OCI-LY7 (cell line): ENCODE measurements at regions not wholly inside any gene's neighbourhood (a gene's known extent, or its start where the extent isn't known, plus 50 kb on each side); places are given as distances from the start of the nearest gene placed in this dataset.

Experiments
- BruUV-seq: library from RNA; stranded (reverse); fragments of 400-500 nt; replicated peaks from 2 replicates; lab custom pipeline; 2021; lab: Mats Ljungman, UMichigan
- CTCF ChIA-PET: fragments of 300-600 bp; sonication (Branson Sonifier 250); formaldehyde crosslinking; loops from one replicate; lab custom pipeline; 2022; ENCODE audit warnings: antibody characterized with exemption; ENCODE audit not compliant: unreplicated experiment; lab: Charles Lee
- POLR2A ChIA-PET: fragments of 300-600 bp; sonication (Branson Sonifier 250); formaldehyde crosslinking; loops from one replicate; lab custom pipeline; 2022; ENCODE audit warnings: antibody characterized with exemption; lab: Charles Lee
- DNase-seq: peaks from one replicate; pipeline ENCODE4 v3.0.0-alpha.2; 2015; ENCODE audit warnings: low spot score
- H2AFZ ChIP-seq: fragments of 200-600 bp; sonication (generic), shearing (Covaris generic); 2 replicates; pipeline ENCODE4 v1.6.1; 2014; ENCODE audit warnings: mild to moderate bottlenecking, antibody characterized with exemption, low read length, moderate library complexity
- H3K27ac ChIP-seq: fragments of 200-600 bp; sonication (generic); 2 replicates; pipeline ENCODE4 v1.5.1; 2014; ENCODE audit warnings: mixed run types, low read depth, mild to moderate bottlenecking, moderate library complexity, low read length, inconsistent platforms; ENCODE audit not compliant: poor library complexity, severe bottlenecking
- H3K36me3 ChIP-seq: fragments of 200-600 bp; sonication (generic); 2 replicates; pipeline ENCODE4 v1.6.1; 2014; ENCODE audit warnings: mild to moderate bottlenecking, antibody characterized with exemption, low read length, moderate library complexity, mixed read lengths; ENCODE audit not compliant: insufficient read depth
- H3K4me1 ChIP-seq: fragments of 200-600 bp; sonication (generic); 2 replicates; pipeline ENCODE4 v1.5.1; 2014; ENCODE audit warnings: mild to moderate bottlenecking, low read length; ENCODE audit not compliant: insufficient read depth, poor library complexity, severe bottlenecking
- H3K4me2 ChIP-seq: fragments of 200-600 bp; sonication (generic); 2 replicates; pipeline ENCODE4 v1.6.1; 2014; ENCODE audit warnings: mild to moderate bottlenecking, low read length
- H3K4me3 ChIP-seq: fragments of 200-600 bp; sonication (generic); 2 replicates; pipeline ENCODE4 v1.5.1; 2014; ENCODE audit warnings: mild to moderate bottlenecking, low read depth, low read length; ENCODE audit not compliant: poor library complexity, severe bottlenecking
- H3K79me2 ChIP-seq: fragments of 200-600 bp; sonication (generic); 2 replicates; pipeline ENCODE4 v1.6.1; 2016; ENCODE audit warnings: low read depth, mild to moderate bottlenecking, low read length, moderate library complexity, mixed read lengths; ENCODE audit not compliant: insufficient read depth
- H3K9me2 ChIP-seq: fragments of 200-600 bp; sonication (generic); 2 replicates; pipeline ENCODE4 v1.6.1; 2016; ENCODE audit warnings: mild to moderate bottlenecking, low read length, mixed read lengths; ENCODE audit not compliant: insufficient read depth
- H3K9me3 ChIP-seq: fragments of 200-600 bp; sonication (generic); 2 replicates; pipeline ENCODE4 v1.6.1; 2014; ENCODE audit warnings: mild to moderate bottlenecking, mixed run types, low read length, mixed read lengths
- H4K20me1 ChIP-seq: fragments of 200-600 bp; sonication (generic); 2 replicates; pipeline ENCODE4 v1.6.1; 2014; ENCODE audit warnings: mild to moderate bottlenecking, antibody characterized with exemption, low read length, moderate library complexity, mixed read lengths; ENCODE audit not compliant: insufficient read depth
- EZH2phosphoT487 ChIP-seq: fragments of 200-600 bp; sonication (generic); IDR thresholded peaks from 2 replicates; pipeline ENCODE4 v1.6.1; 2018; ENCODE audit warnings: low read depth, borderline replicate concordance, mild to moderate bottlenecking, mixed run types, antibody characterized with exemption, low read length, moderate library complexity, mixed read lengths
- intact Hi-C: fragments of 100-400 bp; cut with micrococcal nuclease; formaldehyde crosslinking; loops from one replicate; pipeline ENCODE4 v1.10.0; 2022; ENCODE audit not compliant: unreplicated experiment
- TF ChIP-seq, protein P1 (sequence below): fragments of 200-600 bp; sonication (generic); conservative IDR thresholded peaks from 2 replicates; pipeline ENCODE4 v1.5.1; 2014; ENCODE audit warnings: mild to moderate bottlenecking, antibody characterized with exemption, low read length, moderate library complexity, mixed read lengths

DNA sequence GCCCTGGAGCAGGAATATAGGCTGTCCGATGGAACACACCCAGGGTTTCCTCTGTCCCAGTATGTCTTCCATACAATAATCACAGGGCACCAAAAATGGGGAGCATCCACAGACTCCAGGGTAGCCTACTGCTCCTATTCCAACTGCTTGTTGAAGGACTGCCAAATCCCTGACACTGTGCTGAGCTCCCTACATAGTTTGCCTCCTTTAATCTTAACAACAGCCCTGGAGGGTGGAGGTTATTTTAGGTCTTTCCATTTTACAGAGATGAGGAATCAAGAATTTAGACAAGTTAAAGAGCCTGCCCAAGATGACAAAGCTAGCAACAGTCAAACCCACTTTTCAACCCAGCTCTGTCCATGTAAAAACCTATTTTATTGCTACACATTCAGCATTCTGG is 790.4 kb downstream of the DIAPH3 start:
- POLR2A ChIA-PET, result interaction anchor here (0.6 kb wide), 3 partner anchors 110 to 1243 kb away, joined by 3 to 4 read pairs (median 3); no protein-coding TSS in a partner anchor
- Histone ChIP-seq H3K9me2 (no peaks in the 10 kb centered on the region), H4K20me1 (no peaks in the 10 kb centered on the region), H3K36me3 (no peaks in the 10 kb centered on the region), H3K4me1 (no peaks in the 10 kb centered on the region), H3K27ac (no peak overlapping the region), H2AFZ (no peak overlapping the region), H3K4me2 (no peak overlapping the region), H3K4me3 (no peak overlapping the region), H3K79me2 (no peaks in the 10 kb centered on the region), H3K9me3 (no peaks in the 10 kb centered on the region)
- DNase-seq, result no peak
- no TSS peak for BruUV-seq
- intact Hi-C loops, result no loop called here
- TF ChIP-seq, protein P1, sequence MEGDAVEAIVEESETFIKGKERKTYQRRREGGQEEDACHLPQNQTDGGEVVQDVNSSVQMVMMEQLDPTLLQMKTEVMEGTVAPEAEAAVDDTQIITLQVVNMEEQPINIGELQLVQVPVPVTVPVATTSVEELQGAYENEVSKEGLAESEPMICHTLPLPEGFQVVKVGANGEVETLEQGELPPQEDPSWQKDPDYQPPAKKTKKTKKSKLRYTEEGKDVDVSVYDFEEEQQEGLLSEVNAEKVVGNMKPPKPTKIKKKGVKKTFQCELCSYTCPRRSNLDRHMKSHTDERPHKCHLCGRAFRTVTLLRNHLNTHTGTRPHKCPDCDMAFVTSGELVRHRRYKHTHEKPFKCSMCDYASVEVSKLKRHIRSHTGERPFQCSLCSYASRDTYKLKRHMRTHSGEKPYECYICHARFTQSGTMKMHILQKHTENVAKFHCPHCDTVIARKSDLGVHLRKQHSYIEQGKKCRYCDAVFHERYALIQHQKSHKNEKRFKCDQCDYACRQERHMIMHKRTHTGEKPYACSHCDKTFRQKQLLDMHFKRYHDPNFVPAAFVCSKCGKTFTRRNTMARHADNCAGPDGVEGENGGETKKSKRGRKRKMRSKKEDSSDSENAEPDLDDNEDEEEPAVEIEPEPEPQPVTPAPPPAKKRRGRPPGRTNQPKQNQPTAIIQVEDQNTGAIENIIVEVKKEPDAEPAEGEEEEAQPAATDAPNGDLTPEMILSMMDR, result no peak
- no peak for TF ChIP-seq EZH2phosphoT487
- CTCF ChIA-PET, result no interaction called here

DNA sequence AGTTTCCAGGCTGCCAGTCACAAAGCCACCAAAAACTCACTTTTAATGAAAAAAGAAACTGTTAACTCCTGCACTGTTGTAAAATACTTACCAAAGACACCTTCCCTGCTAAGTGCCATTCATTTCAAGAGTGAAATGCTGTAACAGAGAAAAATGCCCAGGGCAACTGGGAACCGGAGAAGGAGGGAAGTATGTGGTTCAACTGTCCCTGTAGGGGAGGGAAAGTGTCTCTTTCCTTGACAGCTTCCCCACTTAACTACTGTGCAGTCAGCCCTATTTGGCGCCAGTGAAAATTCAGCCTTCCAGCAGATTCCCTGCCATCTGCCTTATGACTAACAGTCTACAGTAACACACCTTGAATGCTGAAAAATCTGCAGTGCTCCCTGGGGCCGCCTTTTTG is 789.0 kb downstream of the DIAPH3 start:
- TF ChIP-seq EZH2phosphoT487, result no peak
- TF ChIP-seq, protein P1, result no peak
- DNase-seq, result no peak
- Histone ChIP-seq H3K4me1 (no peaks in the 10 kb centered on the region), H3K9me2 (no peaks in the 10 kb centered on the region), H2AFZ (no peak overlapping the region), H3K4me3 (no peak overlapping the region), H3K9me3 (no peaks in the 10 kb centered on the region), H3K79me2 (no peaks in the 10 kb centered on the region), H4K20me1 (no peaks in the 10 kb centered on the region), H3K27ac (no peak overlapping the region), H3K36me3 (no peaks in the 10 kb centered on the region), H3K4me2 (no peak overlapping the region)
- intact Hi-C loops, result no loop called here
- POLR2A ChIA-PET, result no interaction called here
- BruUV-seq, result no TSS peak
- CTCF ChIA-PET, result no interaction called here

DNA sequence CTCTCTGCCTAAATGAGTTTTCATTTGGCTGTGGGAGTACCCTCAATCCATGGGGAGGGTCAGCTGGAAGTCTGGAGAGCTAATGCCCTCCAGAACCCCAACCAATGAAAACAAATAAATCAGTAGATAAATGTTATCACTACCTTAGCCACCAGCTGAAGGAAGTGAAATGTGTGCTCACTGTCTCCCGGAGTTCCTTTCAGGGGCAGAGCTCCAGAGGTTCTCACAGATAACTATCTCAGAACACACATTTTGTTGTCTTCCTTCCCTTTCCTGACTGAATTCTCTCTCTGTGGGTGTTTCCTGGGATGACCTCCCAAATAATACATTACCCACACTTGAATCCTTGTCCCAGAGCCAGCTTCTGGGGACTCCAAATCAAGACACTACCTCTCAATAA is 779.6 kb downstream of the DIAPH3 start:
- H3K79me2 ChIP-seq, result no peaks in the 10 kb centered on the region
- TF ChIP-seq, protein P1, result no peak
- TF ChIP-seq EZH2phosphoT487, result no peak
- no TSS peak for BruUV-seq
- no peaks in the 10 kb centered on the region for H3K9me3 ChIP-seq
- H3K27ac ChIP-seq, result no peak overlapping the region
- no peaks in the 10 kb centered on the region for H4K20me1 ChIP-seq
- no peaks in the 10 kb centered on the region for H3K36me3 ChIP-seq
- intact Hi-C loops, result no loop called here
- H3K4me1 ChIP-seq, result no peaks in the 10 kb centered on the region
- ChIA-PET CTCF (no interaction called here), POLR2A (no interaction called here)
- no peaks in the 10 kb centered on the region for H3K9me2 ChIP-seq
- DNase-seq, result no peak
- H3K4me2 ChIP-seq, result no peak overlapping the region
- no peak overlapping the region for H2AFZ ChIP-seq
- no peak overlapping the region for H3K4me3 ChIP-seq
